Skin of body (tissue), 1 donor: ENCODE measurements at regions not wholly inside any gene's neighbourhood (a gene's known extent, or its start where the extent isn't known, plus 50 kb on each side); places are given as distances from the start of the nearest gene placed in this dataset.

Source experiments
- DNase-seq: peaks from one replicate; lab custom pipeline; 2025; lab: John Stamatoyannopoulos, UW

DNA sequence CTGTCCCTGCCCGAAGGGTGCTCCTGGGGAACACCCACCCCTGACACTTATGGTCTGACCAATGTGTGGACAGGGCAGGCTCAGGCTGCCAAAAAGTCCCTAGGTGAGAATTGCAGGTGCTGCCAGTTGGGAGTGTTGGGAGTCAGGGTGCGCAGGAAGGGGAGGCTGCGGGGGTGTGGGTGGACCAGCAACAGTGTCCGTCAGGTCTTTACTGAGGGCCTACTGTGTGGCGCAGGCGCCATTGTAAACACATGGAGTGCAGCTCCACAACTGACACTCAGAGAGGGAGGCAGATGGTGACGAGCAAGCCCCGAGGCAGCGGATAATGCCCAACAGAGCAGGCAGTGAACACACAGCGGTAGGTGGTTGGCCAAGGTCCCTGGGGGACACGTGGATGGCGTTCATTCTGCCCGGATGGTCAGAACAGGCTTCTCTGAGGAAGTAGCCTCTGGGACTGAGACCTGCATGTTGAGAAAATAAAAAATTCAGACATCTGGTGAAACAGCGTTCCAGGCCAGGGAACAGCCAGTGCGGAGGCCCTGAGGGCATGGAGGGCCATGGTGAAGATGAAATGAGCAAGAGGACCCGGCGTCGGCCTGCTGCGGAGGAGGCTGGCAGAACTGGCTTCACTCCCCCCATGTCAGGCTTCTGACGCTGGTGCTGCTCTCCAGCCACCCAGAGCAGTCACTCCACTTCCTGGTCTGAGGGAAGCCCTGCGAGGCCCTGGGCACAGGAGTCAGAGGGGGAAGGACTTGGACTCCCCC lies 136.2 kb upstream of the ZBTB40 start:
- DNase-seq, result no peak

DNA sequence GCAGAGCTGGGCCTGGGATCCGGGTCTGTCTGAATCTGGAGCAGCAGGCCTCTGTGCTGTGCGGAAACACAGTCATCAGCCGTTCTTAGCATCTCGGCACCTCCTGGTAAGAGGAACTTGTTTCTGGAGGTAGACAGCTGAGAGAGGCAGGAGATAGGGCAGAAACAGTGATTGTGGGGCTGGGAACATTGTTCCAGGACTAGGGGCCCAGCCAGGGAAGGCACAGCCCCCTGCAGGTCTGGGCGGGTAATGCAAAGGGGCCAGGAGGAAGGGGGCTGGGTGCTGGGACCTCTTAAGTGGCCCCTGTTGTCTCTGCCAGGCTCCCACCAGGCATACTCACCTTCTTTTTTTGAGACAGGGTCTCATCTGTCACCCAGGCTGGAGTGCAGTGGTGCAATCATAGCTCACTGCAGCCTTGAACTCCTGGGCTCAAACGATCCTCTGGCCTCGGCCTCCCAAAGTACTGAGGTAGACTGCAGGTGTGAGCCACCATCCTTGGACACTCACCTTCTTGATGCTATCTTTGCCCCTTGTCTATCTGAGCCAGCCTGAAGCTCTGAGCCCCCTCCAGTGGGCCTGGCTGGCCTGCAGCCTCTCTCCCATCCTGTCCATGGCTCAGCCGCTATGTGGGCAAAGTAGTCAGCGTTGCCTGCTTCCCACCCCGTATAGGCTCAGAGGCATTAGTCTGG lies 134.3 kb upstream of the ZBTB40 start:
- DNase-seq, result no peak

DNA sequence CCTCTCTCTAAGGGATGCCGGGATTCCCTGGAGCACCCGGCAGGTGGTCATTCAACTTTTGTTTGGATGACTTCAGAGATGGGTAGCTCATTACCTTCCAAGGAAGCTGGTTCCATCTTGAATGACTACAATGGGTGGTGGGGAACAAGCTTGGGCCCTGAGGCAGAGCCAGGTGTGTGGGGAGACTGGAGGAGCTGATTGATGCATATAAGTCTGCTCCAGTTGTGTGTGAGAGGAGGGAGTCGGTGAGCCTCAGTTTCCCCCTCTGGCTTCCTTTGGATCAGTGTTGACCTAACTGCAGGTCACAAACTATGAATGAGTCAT lies 133.8 kb upstream of the ZBTB40 start:
- no peak for DNase-seq

DNA sequence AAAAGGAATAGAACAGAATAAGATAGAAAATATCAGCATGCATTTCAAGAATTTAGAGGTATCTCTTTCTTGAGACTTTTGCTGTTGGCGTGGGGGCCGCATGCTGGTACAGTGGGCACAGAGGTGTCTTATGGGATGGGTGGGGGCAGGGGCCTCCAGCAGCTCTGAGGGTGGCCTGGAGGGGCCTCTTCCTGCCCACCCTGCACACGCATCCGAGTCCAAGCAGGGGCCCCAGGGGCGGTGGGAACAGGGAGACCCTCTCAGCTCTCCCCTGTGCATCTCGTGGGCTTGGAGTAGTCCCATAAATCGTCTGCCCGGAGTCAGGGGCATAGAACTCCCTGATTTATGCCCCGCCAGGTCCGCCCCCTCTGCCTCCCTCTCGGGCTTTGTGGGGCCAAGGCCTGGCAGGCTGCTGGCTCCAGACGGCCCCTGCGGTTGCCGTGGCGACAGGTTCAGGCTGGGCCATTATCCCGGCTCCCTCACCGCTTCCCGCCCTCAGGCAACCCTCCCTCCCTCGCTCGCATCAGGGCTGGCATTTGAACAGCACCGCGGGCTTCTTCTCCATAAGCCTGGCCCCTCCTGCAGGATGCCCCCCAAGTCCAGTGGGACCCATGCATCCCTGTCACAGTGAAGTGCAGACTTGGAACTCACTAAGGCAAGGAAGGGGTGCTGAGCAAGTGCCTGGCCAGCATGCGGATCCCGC lies 133.2 kb upstream of the ZBTB40 start:
- no peak for DNase-seq

DNA sequence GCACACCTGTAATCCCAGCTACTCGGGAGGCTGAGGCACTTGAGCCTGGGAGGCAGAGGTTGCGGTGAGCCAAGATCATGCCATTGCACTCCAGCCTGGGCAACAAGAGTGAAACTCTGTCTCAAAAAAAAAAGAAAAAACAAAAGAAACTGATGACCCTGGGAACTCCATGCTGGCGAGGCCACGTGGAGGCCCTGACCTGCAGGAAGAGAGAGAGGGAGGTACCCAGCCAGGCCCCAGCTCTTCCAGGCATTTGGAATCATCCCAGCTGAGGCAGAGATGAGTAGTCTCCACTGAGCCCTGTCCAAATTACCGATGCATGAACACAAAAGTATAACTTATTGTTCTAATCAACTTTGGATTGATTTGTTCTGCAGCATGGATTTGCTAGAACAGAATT lies 132.0 kb upstream of the ZBTB40 start:
- no peak for DNase-seq

DNA sequence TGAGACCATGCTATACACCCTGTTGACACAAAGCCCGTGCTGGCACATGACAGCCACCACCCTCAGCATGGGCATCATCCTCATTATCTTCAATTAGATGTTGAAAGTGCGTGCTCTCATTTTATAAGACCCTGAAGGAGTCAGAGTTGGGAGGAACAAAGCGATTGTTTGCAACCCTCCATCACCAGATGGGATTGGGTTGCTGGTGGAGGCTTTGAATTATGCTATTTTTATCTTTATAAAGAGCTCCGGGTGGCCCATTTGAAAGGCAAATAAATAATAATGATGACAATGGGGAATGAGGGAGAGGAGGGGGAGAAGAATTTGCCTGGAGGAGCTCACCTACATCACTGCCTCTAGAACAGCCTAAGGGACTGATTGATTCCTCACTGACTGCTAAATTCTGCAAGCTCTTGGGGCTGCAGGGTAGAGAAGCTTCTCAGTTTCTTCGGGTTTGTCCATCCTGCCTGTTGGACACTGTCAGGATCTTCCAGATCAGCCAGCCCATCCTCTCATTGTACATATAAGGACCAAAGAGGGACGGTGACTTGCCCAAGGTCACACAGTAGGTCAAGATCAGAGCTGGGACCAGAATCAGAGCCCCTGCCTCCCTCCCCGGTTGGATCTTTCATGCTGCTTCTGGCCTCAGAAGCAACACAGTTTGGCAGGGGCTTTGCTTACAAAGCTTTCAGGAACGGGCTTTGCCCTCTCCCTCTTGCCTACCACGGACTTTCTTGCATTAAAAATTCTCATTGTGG lies 130.9 kb upstream of the ZBTB40 start:
- no peak for DNase-seq

DNA sequence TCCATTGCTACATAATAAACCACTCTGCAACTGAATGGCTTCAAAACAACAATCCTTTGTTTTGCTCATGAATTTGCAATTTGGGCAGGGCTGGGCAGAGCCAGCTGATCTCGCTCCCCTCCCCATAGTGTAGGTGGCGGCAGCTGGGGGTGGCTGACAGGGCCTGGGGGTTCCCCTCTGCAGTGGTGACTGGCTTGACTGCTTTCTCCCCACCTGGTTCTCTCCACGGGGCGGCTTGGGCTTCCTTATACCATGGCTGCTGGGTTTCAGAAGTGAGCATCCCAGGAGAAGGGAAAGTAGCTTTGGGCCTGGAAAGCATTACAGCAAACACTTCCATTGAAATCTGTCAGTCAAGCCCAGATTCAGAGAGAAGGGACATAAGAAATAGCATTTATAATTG lies 129.7 kb upstream of the ZBTB40 start:
- no peak for DNase-seq

DNA sequence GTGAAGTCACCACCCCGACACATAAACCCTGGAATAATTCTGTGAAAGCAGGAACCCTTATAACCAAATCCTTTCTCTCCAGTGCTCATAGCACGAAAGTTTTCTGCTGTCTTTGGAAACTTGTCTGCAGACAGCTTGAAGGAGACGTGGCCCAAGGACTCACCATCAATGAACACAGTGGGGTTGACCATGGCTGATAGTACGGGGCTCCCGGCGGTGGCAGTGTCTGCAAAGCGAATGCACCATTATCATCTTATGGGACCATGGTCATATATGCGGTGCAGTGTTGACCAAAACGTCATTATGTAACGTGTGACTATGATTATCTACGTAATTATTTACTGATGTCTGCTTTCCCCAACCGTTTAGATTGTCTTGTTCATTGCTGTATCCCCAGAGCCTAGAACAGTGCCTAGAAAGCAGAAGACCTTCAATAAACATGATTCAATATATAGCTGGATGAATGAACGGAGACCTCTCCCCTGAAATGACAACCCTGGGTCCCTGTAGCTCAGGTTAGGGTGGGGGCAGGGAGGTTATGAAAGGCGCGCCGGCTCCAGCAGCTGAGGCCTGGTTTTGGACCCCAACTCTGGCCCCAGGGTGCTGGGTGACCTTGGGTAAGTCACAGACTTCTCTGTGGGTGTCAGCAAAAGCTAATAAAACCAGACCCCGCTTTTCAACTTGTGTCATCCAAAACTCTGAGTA lies 128.4 kb upstream of the ZBTB40 start:
- no peak for DNase-seq

DNA sequence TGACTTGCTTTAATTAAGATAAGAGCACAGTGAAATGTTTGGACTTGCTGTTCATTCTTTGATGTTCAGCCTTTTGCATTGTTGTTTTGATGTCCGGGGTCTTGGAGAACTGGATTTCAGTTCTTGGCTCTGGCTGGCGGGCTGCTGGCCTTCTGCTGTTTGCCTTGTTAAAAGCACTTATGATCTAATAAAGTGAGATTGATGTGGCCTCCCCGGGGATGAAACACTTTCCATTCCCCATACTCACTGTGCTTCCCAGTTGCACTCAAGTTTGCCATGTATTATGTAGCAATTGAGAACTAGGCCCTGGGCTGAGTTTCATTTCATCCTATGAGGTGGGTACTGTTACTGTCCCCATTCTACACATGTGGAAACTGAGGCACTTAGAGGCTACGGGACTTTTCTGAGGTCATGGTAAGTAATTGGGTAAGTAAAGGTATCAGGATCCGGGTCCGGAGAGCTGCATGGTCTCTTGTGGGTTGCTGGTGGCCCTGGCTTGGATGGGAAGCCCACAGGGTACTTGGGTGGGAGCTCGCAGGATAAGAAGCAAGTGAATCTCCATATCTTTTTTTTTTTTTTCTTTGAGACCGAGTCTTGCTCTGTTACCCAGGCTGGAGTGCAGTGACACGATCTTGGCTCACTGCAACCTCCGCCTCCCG lies 127.7 kb upstream of the ZBTB40 start:
- DNase-seq, result no peak

DNA sequence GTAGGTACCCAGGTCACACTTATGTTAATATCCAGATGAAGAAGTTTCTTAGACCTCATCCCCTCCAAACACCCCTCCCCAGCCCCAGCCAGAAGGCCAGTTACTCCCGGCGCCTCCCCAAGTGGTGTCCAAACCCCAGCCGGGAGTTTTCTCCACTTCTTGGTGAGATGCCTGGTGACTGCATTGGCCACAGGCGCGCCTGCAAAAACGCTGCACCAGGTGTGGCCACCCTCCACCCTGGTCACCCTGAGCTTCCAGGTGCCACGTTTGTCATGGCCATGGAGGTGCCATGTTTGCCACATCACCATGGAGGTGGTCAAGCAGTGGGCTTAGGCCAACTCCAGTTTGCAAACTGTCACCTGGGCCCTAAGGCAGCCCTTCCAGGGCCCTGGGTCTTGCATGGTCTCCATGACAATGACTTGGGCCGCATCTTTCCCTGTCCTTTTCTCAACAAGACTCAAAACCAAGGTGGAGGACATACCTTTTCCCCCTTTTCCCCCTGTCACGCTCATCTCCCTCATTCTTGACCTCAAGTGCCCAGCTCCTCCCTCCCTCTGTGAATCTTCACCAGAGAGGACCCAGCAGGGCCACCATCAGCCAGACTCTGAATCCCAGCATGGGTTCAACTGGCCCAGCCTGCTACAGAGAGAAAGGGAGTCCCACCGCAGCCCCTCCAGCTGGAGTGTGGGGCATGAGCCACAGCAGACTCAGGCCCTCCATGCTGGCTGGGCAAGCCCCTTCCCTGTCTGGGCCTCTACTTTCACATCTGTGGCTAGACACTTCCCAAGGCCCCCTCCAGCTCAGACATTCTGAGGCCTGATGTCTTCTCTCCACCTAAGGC lies 125.9 kb upstream of the ZBTB40 start:
- no peak for DNase-seq

DNA sequence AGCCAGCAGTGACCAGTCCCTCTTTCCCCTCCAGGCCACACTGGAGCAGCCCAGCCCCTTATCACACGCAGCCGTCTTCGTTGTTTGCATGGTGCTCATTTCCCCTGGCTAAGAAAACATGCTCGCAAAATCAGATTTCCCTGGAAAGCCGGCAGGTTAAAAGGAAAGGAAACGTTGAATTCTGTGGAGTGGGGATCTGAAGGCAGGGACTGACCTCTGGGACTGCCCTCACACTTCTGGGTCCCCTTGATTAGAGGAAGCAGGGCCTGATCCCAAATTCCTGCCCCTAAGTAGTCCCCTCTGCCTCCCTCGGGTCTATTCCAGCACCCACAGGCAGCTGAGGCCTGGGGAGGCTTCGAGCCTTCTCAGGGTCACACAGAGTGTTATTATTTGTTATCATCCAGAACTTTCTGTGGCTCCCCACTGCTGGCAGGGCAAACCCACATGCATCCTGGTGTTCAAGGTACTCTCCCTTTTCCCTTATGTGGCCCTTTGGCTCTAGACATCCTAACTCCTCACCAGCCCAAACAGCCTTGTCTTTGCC lies 125.2 kb upstream of the ZBTB40 start:
- no peak for DNase-seq

DNA sequence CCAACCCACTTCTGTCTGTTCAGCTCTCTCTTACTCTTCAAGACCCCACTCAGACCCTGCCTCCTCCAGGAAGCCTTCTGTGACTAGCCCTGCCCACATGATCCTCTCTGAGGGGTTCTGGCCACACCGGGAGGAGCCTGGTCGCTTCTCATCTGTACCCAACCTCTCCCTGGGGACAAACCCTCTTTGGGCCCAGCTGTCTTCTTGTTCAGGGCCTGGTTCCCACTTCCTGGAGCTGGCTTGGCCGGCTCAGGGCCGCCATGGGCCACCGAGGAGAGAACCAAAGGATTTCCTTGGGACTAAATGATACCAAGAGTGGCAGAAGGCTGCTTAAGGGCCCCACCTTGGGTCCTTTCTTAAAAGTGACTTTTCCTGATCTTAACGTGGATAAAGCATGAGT lies 124.7 kb upstream of the ZBTB40 start:
- no peak for DNase-seq

DNA sequence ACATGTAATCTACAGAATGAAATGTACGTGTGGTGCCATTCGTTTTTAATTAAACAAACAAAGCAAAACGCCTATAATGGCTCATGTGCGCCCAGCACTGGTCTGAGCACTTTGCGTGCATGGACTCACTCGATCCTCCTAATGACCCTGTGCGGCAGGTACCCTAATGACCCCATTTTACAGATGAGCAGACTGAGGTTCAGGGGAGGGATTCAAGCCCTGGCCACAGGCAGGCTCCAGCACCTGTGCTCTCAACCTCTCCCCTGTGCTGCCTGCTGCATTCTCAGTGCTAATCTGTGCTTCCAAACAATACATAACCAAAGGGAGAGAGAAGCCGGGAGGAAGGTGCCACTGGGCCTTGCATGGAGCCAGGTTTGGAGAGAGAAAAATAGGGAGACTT lies 124.2 kb upstream of the ZBTB40 start:
- DNase-seq, result no peak

DNA sequence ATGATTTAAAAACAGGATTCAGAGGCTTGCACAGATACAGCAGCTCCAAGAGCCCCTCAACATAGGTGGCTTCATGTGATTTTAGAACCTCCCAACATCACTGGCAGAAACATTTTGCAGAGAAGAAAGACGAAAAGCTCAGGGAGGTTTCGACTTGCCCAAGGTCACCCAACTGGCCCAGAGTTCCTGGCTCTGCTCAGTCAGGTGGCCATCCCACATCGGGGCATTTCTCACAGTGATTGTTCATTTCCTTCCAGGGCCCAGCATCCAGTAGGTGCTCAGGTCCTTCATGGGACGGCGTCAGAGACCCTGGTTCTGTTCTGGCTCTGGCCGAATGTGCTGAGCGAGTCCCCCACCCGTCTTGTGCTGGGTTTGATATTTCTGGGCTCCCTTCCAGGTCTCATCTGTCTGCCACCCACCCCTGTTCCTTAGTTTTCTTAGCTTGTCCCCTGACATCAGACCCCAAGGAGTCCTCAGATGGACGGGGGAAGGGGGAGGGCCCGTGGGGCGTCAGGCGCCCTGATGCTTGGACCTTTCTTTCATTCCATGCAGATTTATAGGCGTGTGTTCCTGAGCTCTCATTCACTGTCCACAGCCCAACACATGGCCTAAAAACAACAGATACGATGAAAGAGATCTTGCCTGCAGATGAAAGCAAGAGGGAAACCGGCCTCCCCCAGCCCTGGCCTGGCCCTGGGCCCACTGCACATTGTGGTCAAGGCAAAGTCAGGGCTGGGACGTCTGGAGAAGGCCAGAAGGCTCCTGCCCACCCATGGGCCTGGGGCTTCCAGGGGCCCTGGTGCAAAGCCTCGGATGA lies 123.1 kb upstream of the ZBTB40 start:
- DNase-seq, result no peak

DNA sequence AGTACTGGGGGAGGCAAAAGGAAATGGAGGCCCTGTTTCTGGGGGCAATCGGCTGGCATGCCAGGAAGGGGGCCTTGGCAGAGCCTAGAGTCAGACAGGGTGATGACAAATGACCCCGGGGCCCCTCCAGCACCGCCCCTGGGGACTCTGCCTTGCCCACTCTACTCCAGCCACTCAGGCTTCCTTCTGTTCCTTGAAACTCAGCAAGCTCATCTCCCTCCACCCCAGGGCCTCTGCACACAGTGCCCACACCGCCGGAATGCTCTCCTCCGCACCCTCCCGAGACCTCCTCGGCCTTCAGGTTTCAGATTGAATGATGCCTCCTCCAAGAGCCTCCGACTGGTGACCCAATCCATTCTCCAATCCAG lies 122.5 kb upstream of the ZBTB40 start:
- no peak for DNase-seq

DNA sequence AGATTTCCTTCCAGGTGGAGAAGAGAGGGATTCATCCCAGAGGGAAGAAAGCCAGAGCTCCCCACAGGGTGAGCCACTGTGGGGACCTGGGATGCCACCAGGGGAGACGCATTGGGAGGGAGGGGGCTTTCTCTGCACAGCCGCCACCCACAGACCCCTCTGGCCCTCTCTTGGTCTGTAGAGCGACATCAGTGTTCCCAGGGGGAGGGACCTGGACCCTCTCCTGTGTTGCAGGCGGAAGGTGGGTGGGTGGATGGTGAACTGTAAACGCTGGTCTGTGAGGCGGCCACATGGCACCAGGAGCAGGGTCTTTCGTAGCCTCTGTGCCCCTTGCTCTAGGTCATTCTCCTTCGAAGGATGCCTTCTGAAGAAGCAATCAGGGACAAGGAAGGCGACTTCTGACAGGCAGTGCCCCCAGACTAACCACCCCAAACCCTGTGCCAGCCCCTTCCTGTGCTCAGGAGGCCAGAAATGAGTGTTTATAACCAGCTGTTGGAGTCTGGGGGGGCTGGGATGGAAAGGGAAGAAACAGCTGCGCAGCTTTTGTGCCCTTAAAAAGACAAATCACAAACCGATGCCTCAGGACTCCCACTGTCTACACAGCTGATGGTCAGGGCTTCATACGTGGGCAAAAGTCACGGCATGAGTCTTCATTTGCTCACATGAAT lies 121.4 kb upstream of the ZBTB40 start:
- DNase-seq, result no peak

DNA sequence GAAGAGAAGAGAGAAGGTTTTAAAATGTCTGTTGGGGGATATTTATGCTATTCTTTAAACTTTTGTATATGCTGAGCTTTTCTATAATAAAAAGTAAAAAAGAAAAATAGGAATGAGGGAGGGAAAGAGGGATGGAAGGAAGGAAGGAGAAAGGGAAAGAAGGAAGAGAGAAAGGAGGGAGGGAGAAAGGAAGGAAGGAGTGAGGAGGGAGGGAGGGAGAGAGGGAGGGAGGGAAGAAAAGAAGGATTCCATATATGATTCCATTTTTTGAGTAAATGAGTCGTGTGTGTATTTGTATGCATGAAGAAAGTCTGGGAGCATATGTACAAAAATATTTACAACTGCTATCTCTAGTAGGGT lies 120.9 kb upstream of the ZBTB40 start:
- DNase-seq, result no peak
